Central memory CD4-positive, alpha-beta T cell (primary cell): ENCODE measurements at regions not wholly inside any gene's neighbourhood (a gene's known extent, or its start where the extent isn't known, plus 50 kb on each side); places are given as distances from the start of the nearest gene placed in this dataset.

Source experiments
- DNase-seq: peaks from one replicate; pipeline ENCODE4 v3.0.0; 2022

DNA sequence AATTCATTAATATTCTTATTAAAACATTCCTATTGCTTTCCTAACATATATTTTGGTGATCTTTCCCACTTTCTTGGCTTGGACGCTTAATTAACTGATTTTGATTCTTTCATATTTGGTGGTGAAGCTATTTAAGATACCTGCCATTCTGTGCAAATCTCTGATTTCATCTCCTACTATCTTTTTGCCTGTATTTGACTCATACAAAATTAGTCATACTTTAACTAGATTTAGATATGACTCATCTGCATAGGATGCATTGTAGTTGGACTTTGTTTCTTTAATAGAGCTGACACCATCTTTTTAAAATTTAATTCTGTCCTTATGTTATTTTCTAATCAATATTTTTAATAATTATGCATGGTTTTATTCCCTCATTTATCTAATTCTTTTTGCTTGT, 93.8 kb upstream of the PLPPR4 start:
- no peak for DNase-seq

DNA sequence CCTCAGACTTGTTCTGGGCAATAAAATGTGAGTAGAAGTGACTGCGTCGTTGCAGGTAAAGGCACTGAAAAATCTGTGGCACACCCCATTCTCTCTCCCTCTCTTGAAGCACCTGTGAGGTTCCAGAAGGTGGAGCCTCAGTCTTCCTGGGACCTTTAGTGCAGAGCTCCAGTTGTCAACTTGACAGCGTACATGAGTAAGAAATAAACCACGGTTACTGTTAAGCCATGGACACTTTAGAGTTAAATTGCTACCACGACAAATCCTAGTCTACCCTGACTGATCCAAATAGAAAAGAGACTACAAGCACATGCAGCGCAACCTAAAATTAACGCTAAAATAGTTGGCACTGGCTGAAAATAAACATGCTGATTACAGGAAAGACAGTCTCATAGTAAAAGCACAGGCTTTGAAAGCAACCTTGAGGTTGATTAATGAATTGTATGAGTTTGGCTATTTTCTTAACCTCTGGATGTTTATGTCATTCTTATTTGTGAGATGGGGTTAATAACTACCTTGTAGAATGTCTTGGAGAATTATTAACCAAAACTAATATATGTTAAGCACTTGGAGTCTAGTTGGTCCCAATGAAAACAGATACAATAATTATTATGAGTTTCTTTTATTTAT, 93.0 kb upstream of the PLPPR4 start:
- DNase-seq, result no peak

- no peak for DNase-seq
These were observed 91.0 kb upstream of the PLPPR4 start for GRCh38 chr1:99173282-99173681.

GRCh38 chr1:99173900-99174299, 90.4 kb upstream of the PLPPR4 start:
- no peak for DNase-seq

- no peak for DNase-seq
These were observed 87.5 kb upstream of the PLPPR4 start for GRCh38 chr1:99176753-99177152.

DNA sequence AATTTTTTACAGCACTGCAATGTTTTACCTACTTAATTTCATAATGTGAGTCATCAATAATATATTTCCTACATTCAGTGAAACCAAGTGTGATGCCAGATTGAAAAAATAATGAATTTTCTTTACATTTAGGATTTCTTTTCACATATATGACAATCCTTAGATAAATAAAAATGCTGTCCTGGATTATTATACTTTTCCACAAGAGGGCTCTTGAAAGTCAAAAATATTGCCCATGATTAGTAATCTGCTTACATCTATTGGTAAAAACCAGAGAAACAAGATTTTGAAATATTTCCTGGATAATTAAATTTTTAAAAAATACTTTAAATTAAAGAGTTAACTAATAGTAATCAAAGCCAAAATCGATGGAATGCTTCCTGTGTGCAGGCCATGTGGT, 86.8 kb upstream of the PLPPR4 start:
- no peak for DNase-seq

GRCh38 chr1:99180343-99180808, 83.9 kb upstream of the PLPPR4 start:
- peak; percentile 43 for DNase-seq

DNA sequence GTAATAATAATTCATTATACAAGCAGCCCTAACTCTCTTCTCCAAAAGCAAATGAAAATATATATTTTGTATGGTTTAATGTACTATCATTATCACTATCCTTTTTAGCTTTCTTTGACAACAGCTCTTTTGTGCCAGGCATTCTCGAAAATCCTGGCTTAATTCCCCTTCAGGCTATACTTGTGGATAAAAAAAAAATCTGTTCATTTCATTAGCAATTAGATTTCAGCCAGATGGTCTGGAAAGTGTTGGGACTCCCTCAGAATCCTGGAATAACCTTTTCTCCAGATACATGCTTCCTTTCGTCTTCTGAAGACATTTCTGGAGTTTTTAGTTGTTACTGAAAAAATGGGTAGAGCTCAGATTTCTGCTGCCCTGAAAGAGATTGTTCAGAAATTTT, 83.4 kb upstream of the PLPPR4 start:
- no peak for DNase-seq

- DNase-seq, result no peak
These were observed 82.4 kb upstream of the PLPPR4 start for GRCh38 chr1:99181892-99182291.

DNA sequence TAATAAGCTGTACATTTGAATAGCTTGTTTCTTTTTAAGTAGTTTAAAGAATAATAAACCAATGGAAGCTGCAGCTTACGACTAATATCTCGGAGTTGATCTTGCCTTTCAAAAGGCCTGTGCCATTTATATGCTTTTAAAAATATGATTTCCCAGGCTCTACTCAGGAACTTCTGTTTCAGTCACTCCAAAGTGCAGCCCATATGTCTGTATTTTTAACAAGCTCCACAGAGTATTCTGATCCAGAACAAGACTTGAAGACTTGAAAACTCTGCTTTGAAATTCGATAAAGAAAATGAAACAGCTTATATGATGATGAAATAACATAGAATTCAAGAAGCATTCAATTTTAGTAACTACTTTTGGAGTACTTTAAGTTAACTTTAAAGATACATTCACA, 79.1 kb upstream of the PLPPR4 start:
- no peak for DNase-seq

DNA sequence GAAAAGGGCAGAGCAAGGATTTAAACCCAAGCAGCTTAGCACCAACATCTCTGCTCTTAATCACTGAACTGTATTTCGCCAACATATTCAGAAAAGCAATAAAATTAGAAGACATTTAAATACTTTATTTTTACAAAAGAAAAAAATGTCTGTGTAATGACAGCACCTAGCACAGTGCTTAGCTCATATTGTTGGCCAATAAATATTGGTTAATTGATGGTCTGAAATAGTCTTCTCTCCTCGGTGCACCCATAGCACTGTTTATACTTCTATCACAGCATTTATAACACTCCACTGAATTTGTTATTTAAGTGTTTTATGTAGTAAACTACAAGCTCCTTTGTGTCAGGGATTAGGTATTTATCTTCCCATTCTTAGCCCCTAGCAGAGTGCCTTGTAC, 70.9 kb upstream of the PLPPR4 start:
- DNase-seq, result no peak

GRCh38 chr1:99198393-99198792, 65.9 kb upstream of the PLPPR4 start:
- DNase-seq, result no peak

GRCh38 chr1:99207216-99207615, 57.1 kb upstream of the PLPPR4 start:
- no peak for DNase-seq
